H1 (cell line): ENCODE measurements at regions not wholly inside any gene's neighbourhood (a gene's known extent, or its start where the extent isn't known, plus 50 kb on each side); places are given as distances from the start of the nearest gene placed in this dataset.

Source experiments
- CTCF ChIA-PET: fragments of 300-600 bp; sonication (Branson Sonifier 250); formaldehyde crosslinking; loops from one replicate; lab custom pipeline; 2021; ENCODE audit not compliant: partially characterized antibody; lab: Charles Lee
- POLR2A ChIA-PET: fragments of 300-600 bp; sonication (Branson Sonifier 250); formaldehyde crosslinking; loops from one replicate; lab custom pipeline; 2021; ENCODE audit warnings: inconsistent platforms; ENCODE audit not compliant: partially characterized antibody; lab: Charles Lee
- DNase-seq, 2 experiments: peaks; one replicate each; pipeline versions ENCODE4 v3.0.0 to v3.0.0-alpha.2; 2010 to 2022; ENCODE audit warnings: low spot score in 2 of 2, low read depth in 1 of 2, mixed read lengths in 1 of 2
- FAIRE-seq: peaks from 2 replicates; lab custom pipeline; 2011; peaks lifted over from hg19 to GRCh38; lab: Jason Lieb, UNC
- H2AFZ ChIP-seq: 2 replicates; pipeline ENCODE4 v1.8.1; 2012; ENCODE audit warnings: low read length, inconsistent platforms
- H2AK5ac ChIP-seq: 2 replicates; pipeline ENCODE4 v1.6.1; 2013; ENCODE audit warnings: low read depth, low read length
- H2BK120ac ChIP-seq: replicated peaks from 2 replicates; pipeline ENCODE3; 2013; ENCODE audit warnings: low read depth, low read length, inconsistent platforms
- H2BK12ac ChIP-seq: 2 replicates; pipeline ENCODE4 v1.6.1; 2013; ENCODE audit warnings: low read depth, low read length
- H2BK15ac ChIP-seq: 2 replicates; pipeline ENCODE4 v1.6.1; 2013; ENCODE audit warnings: low read length
- H2BK20ac ChIP-seq: 2 replicates; pipeline ENCODE4 v1.6.1; 2013; ENCODE audit warnings: low read length
- H2BK5ac ChIP-seq: 2 replicates; pipeline ENCODE4 v1.6.1; 2013; ENCODE audit warnings: low read depth, low read length
- H3K14ac ChIP-seq: 2 replicates; pipeline ENCODE4 v1.6.1; 2013; ENCODE audit warnings: inconsistent platforms; ENCODE audit not compliant: insufficient read length
- H3K18ac ChIP-seq: 2 replicates; pipeline ENCODE4 v1.6.1; 2013; ENCODE audit warnings: low read length; ENCODE audit errors: extremely low read depth
- H3K23ac ChIP-seq: 2 replicates; pipeline ENCODE4 v1.6.1; 2013; ENCODE audit warnings: inconsistent platforms; ENCODE audit not compliant: insufficient read length
- H3K23me2 ChIP-seq: 2 replicates; pipeline ENCODE4 v1.6.1; 2013; ENCODE audit warnings: low read depth, low read length
- H3K27ac ChIP-seq: 2 replicates; pipeline ENCODE4 v1.6.1; 2011; ENCODE audit warnings: low read depth, low read length, inconsistent platforms
- H3K27me3 ChIP-seq, 4 experiments: replicated peaks in 1 of 4; 1 replicate in 1 of 4; 2 replicates in 3 of 4; pipeline versions ENCODE4 v1.6.1 to v1.8.1; 2011 to 2013; ENCODE audit warnings: low read length in 3 of 4, mild to moderate bottlenecking in 3 of 4, inconsistent platforms in 2 of 4, mixed read lengths in 2 of 4, moderate library complexity in 1 of 4; ENCODE audit not compliant: control insufficient read depth in 3 of 4, insufficient read depth in 3 of 4; ENCODE audit errors: extremely low read depth in 1 of 4
- H3K36me3 ChIP-seq, 4 experiments: 2 replicates each; pipeline versions ENCODE4 v1.6.1 to v1.8.1; 2011 to 2013; ENCODE audit warnings: mild to moderate bottlenecking in 4 of 4, low read length in 3 of 4, moderate library complexity in 2 of 4, control low read depth in 1 of 4, inconsistent platforms in 1 of 4; ENCODE audit not compliant: insufficient read depth in 4 of 4, control insufficient read depth in 2 of 4
- H3K4ac ChIP-seq: replicated peaks from 2 replicates; pipeline ENCODE3; 2013; ENCODE audit warnings: low read length, low read depth, mixed read lengths, inconsistent platforms; ENCODE audit not compliant: insufficient read length
- H3K4me1 ChIP-seq, 4 experiments: replicated peaks in 1 of 4; 1 replicate in 1 of 4; 2 replicates in 3 of 4; pipeline versions ENCODE4 v1.6.1 to v1.8.1; 2011 to 2013; ENCODE audit warnings: low read length in 3 of 4, inconsistent platforms in 2 of 4, mixed read lengths in 1 of 4; ENCODE audit not compliant: insufficient read depth in 4 of 4, control insufficient read depth in 3 of 4
- H3K4me2 ChIP-seq, 2 experiments: 2 replicates each; pipeline versions ENCODE4 v1.6.1 to v1.8.1; 2011 to 2013; ENCODE audit warnings: low read depth in 2 of 2, low read length in 2 of 2, control low read depth in 1 of 2, inconsistent platforms in 1 of 2, mild to moderate bottlenecking in 1 of 2; ENCODE audit not compliant: insufficient read depth in 1 of 2
- H3K4me3 ChIP-seq, 4 experiments: fragments of 200-600, 300-600 bp in 1 of 4; sonication (generic), shearing (Covaris generic), sonication (Bioruptor Twin) in 1 of 4; 2 replicates each; pipeline versions ENCODE4 v1.5.1 to v1.8.1; 2011 to 2016; ENCODE audit warnings: low read length in 4 of 4, low read depth in 3 of 4, control low read depth in 2 of 4, inconsistent platforms in 2 of 4, mild to moderate bottlenecking in 2 of 4, mixed read lengths in 1 of 4, moderate library complexity in 1 of 4; ENCODE audit not compliant: insufficient read depth in 2 of 4; ENCODE audit errors: extremely low read depth in 1 of 4
- H3K56ac ChIP-seq: replicated peaks from 2 replicates; pipeline ENCODE3; 2013; ENCODE audit warnings: low read depth, mild to moderate bottlenecking, mixed read lengths, low read length, inconsistent platforms; ENCODE audit not compliant: insufficient read length
- H3K79me1 ChIP-seq: 2 replicates; pipeline ENCODE4 v1.6.1; 2013; ENCODE audit warnings: low read depth, low read length, control low read depth
- H3K79me2 ChIP-seq, 2 experiments: 2 replicates each; pipeline versions ENCODE4 v1.6.1 to v1.8.1; 2012 to 2013; ENCODE audit warnings: low read length in 2 of 2, mild to moderate bottlenecking in 2 of 2, inconsistent platforms in 1 of 2; ENCODE audit not compliant: insufficient read depth in 2 of 2, control insufficient read depth in 1 of 2
- H3K9ac ChIP-seq, 4 experiments: replicated peaks in 1 of 4; 1 replicate in 1 of 4; 2 replicates in 3 of 4; pipeline versions ENCODE4 v1.6.1 to v1.8.1; 2011 to 2013; ENCODE audit warnings: low read depth in 3 of 4, low read length in 3 of 4, control low read depth in 2 of 4, mild to moderate bottlenecking in 2 of 4, moderate library complexity in 2 of 4, inconsistent platforms in 1 of 4; ENCODE audit errors: extremely low read depth in 1 of 4
- H3K9me3 ChIP-seq, 2 experiments: 2 replicates each; pipeline versions ENCODE4 v1.6.1 to v1.8.1; 2012 to 2013; ENCODE audit warnings: mild to moderate bottlenecking in 2 of 2, moderate library complexity in 2 of 2, control low read depth in 1 of 2, inconsistent platforms in 1 of 2, low read depth in 1 of 2, low read length in 1 of 2, mixed read lengths in 1 of 2; ENCODE audit not compliant: insufficient read depth in 2 of 2
- H4K20me1 ChIP-seq, 2 experiments: replicated peaks in 1 of 2; 2 replicates each; pipeline versions ENCODE3 to v1.8.1; 2011 to 2013; ENCODE audit warnings: inconsistent platforms in 2 of 2, low read length in 2 of 2, mild to moderate bottlenecking in 1 of 2; ENCODE audit not compliant: insufficient read depth in 2 of 2, control insufficient read depth in 1 of 2
- H4K5ac ChIP-seq: 2 replicates; pipeline ENCODE4 v1.6.1; 2013; ENCODE audit warnings: low read length, low read depth, mixed read lengths, inconsistent platforms; ENCODE audit not compliant: insufficient read length
- H4K8ac ChIP-seq: 2 replicates; pipeline ENCODE4 v1.8.0; 2013; ENCODE audit warnings: mild to moderate bottlenecking, moderate library complexity, low read length, inconsistent platforms; ENCODE audit not compliant: insufficient read depth; ENCODE audit errors: extremely low read depth
- H4K91ac ChIP-seq: replicated peaks from 2 replicates; pipeline ENCODE3; 2013; ENCODE audit warnings: low read length, mixed read lengths, inconsistent platforms; ENCODE audit not compliant: insufficient read length
- CHD2 ChIP-seq: IDR thresholded peaks from 2 replicates; pipeline ENCODE4 v1.6.1; 2012; ENCODE audit warnings: low read length, improper control_type of control experiment
- NRF1 ChIP-seq: IDR thresholded peaks from 2 replicates; pipeline ENCODE4 v1.6.1; 2011; ENCODE audit warnings: mild to moderate bottlenecking, low read depth, low read length, improper control_type of control experiment
- RBBP5 ChIP-seq: IDR thresholded peaks from 2 replicates; pipeline ENCODE4 v1.7.1; 2012; ENCODE audit warnings: low read depth, mild to moderate bottlenecking, inconsistent platforms, low read length, moderate library complexity, borderline replicate concordance
- RNF2 ChIP-seq: fragments of 200-900, 300-1000 bp; sonication (generic); IDR thresholded peaks from 2 replicates; pipeline ENCODE4 v1.7.1; 2016; ENCODE audit warnings: borderline replicate concordance, low read depth, mild to moderate bottlenecking, antibody characterized with exemption, low read length; ENCODE audit not compliant: poor library complexity, severe bottlenecking; ENCODE audit errors: missing control alignments
- WGBS, 2 experiments: shearing (Covaris generic) in 1 of 2; methylation state at CpG; one replicate each; pipeline versions ENCODE4 v1.1.6 to v1.1.7; 2013 to 2015; ENCODE audit warnings: low lambda C conversion rate in 2 of 2, mixed read lengths in 2 of 2, inconsistent platforms in 1 of 2, low coverage in 1 of 2, missing lambda C conversion rate in 1 of 2; ENCODE audit not compliant: insufficient replicate concordance in 2 of 2, insufficient coverage in 1 of 2, insufficient read length in 1 of 2; ENCODE audit errors: extremely low coverage in 1 of 2, missing lambda C conversion rate in 1 of 2; 5-methylcytosine and 5-hydroxymethylcytosine counted together

GRCh38 chr13:61778531-61778930 lies 362.9 kb upstream of the PCDH20 start:
- no peaks in the 10 kb centered on the region for H3K27me3 ChIP-seq

More at GRCh38 chr13:61778531-61778930, 362.9 kb upstream of the PCDH20 start:
- no peak overlapping the region for H3K23ac ChIP-seq
- no peak overlapping the region for H2BK15ac ChIP-seq
- CTCF ChIA-PET: interaction anchor here (1.1 kb wide), 1 partner anchor 8 kb away, joined by 3 read pairs; no protein-coding TSS in a partner anchor
- no peaks in the 10 kb centered on the region for H3K36me3 ChIP-seq
- no peak overlapping the region for H2AK5ac ChIP-seq
- no peaks in the 10 kb centered on the region for H3K79me2 ChIP-seq
- H3K27ac ChIP-seq: no peak overlapping the region
- 83% methylated on average over 6 of the region's 6 CpGs; no CpG with 5 or more reads in 1 of the 2 experiments for WGBS, 2 experiments
- H4K91ac ChIP-seq: no peak overlapping the region
- no peaks in the 10 kb centered on the region for H3K23me2 ChIP-seq
- H3K9me3 ChIP-seq: no peaks in the 10 kb centered on the region
- no peak for TF ChIP-seq RNF2
- no peak for TF ChIP-seq RBBP5
- no peak for TF ChIP-seq NRF1
- TF ChIP-seq CHD2: no peak
- TF ChIP-seq, all 59 proteins: peak for 0
- peaks cover 0 to 5% (median 0%) of the 10 kb centered on the region in 4 experiments; a peak in 1 of 7 replicates for H3K4me1 ChIP-seq
- no peak overlapping the region for H3K14ac ChIP-seq
- no peak overlapping the region for H3K4ac ChIP-seq
- H2BK5ac ChIP-seq: no peak overlapping the region
- no peaks in the 10 kb centered on the region for H3K79me1 ChIP-seq
- H3K9ac ChIP-seq: no peak overlapping the region
- H3K18ac ChIP-seq: no peak overlapping the region
- H4K8ac ChIP-seq: no peak overlapping the region
- POLR2A ChIA-PET: no interaction called here
- no peak overlapping the region for H2BK20ac ChIP-seq
- no peak overlapping the region for H3K4me3 ChIP-seq
- no peak overlapping the region for H3K56ac ChIP-seq
- no peak overlapping the region; a peak in 1 of 4 replicates for H3K4me2 ChIP-seq
- no peak overlapping the region for H4K5ac ChIP-seq
- H4K20me1 ChIP-seq: no peaks in the 10 kb centered on the region
- no peak overlapping the region for H2BK120ac ChIP-seq
- DNase-seq (peak in 1 of 2 experiments; percentile 44), FAIRE-seq (no peak)
- no peak overlapping the region for H2BK12ac ChIP-seq
- no peak overlapping the region for H2AFZ ChIP-seq
